Endothelial cell of umbilical vein (primary cell): ENCODE measurements at regions not wholly inside any gene's neighbourhood (a gene's known extent, or its start where the extent isn't known, plus 50 kb on each side); places are given as distances from the start of the nearest gene placed in this dataset.

ENCODE experiments used
- BruUV-seq: library from RNA; stranded (reverse); fragments of 400-500 nt; replicated peaks from 2 replicates; lab custom pipeline; 2021; lab: Mats Ljungman, UMichigan
- CTCF ChIA-PET: fragments of 300-600, 350-600 bp; sonication (Branson Sonifier 250); formaldehyde crosslinking; loops from one replicate; lab custom pipeline; 2021; ENCODE audit warnings: antibody characterized with exemption, inconsistent platforms; lab: Charles Lee
- POLR2A ChIA-PET: fragments of 300-600, 350-600 bp; sonication (Branson Sonifier 250); formaldehyde crosslinking; loops from one replicate; lab custom pipeline; 2021; ENCODE audit warnings: antibody characterized with exemption, inconsistent platforms; lab: Charles Lee
- DNase-seq: peaks from one replicate; pipeline ENCODE4 v3.0.0-alpha.2; 2011; ENCODE audit warnings: low read depth, low spot score
- FAIRE-seq: peaks from 2 replicates; lab custom pipeline; 2011; peaks lifted over from hg19 to GRCh38; lab: Jason Lieb, UNC
- H2AFZ ChIP-seq: 2 replicates; pipeline ENCODE4 v1.6.0; 2012; ENCODE audit warnings: low read depth, low read length, control low read depth, inconsistent platforms
- H3K27ac ChIP-seq: 2 replicates; pipeline ENCODE4 v1.5.1; 2011; ENCODE audit warnings: low read depth, mild to moderate bottlenecking, control low read depth, low read length, moderate library complexity; ENCODE audit not compliant: insufficient read depth
- H3K27me3 ChIP-seq, 2 experiments: 2 replicates each; pipeline versions ENCODE4 v1.6.0 to v1.6.1; 2011; ENCODE audit warnings: low read length in 2 of 2, mixed read lengths in 1 of 2; ENCODE audit not compliant: control insufficient read depth in 2 of 2, insufficient read depth in 2 of 2
- H3K36me3 ChIP-seq, 2 experiments: 2 replicates in 1 of 2; 3 replicates in 1 of 2; pipeline ENCODE4 v1.5.1; 2011; ENCODE audit warnings: low read length in 2 of 2, mild to moderate bottlenecking in 1 of 2, moderate library complexity in 1 of 2; ENCODE audit not compliant: control insufficient read depth in 2 of 2, insufficient read depth in 2 of 2; ENCODE audit errors: extremely low read depth in 1 of 2
- H3K4me1 ChIP-seq: 3 replicates; pipeline ENCODE4 v1.5.1; 2011; ENCODE audit warnings: mild to moderate bottlenecking, low read length; ENCODE audit not compliant: control insufficient read depth, insufficient read depth; ENCODE audit errors: extremely low read depth
- H3K4me2 ChIP-seq: 2 replicates; pipeline ENCODE4 v1.6.1; 2011; ENCODE audit warnings: low read length, control low read depth, mixed read lengths; ENCODE audit not compliant: insufficient read depth
- H3K4me3 ChIP-seq, 3 experiments: fragments of 200-600 bp in 1 of 3; sonication (generic), shearing (Covaris generic) in 1 of 3; replicated peaks in 1 of 3; 2 replicates each; pipeline ENCODE4 v1.5.1; 2011 to 2016; ENCODE audit warnings: control low read depth in 3 of 3, low read length in 3 of 3, mild to moderate bottlenecking in 2 of 3, inconsistent platforms in 1 of 3, low read depth in 1 of 3, moderate library complexity in 1 of 3; ENCODE audit not compliant: insufficient read depth in 1 of 3
- H3K79me2 ChIP-seq: 2 replicates; pipeline ENCODE4 v1.6.0; 2012; ENCODE audit warnings: low read length, inconsistent platforms; ENCODE audit not compliant: control insufficient read depth, insufficient read depth
- H3K9ac ChIP-seq: replicated peaks from 2 replicates; pipeline ENCODE3; 2011; ENCODE audit warnings: low read length, control low read depth; ENCODE audit not compliant: insufficient read depth; ENCODE audit errors: extremely low read depth
- H3K9me1 ChIP-seq: replicated peaks from 3 replicates; pipeline ENCODE4 v1.6.0; 2011; ENCODE audit warnings: mild to moderate bottlenecking, low read length; ENCODE audit not compliant: control insufficient read depth, insufficient read depth; ENCODE audit errors: extremely low read depth
- H3K9me3 ChIP-seq: replicated peaks from 2 replicates; pipeline ENCODE4 v1.5.1; 2012; ENCODE audit warnings: low read length, inconsistent platforms; ENCODE audit not compliant: control insufficient read depth, insufficient read depth
- H4K20me1 ChIP-seq: replicated peaks from 2 replicates; pipeline ENCODE3; 2011; ENCODE audit warnings: mild to moderate bottlenecking, low read length; ENCODE audit not compliant: control insufficient read depth, insufficient read depth; ENCODE audit errors: extremely low read depth
- EZH2 ChIP-seq: IDR thresholded peaks from 2 replicates; pipeline ENCODE4 v1.6.1; 2012; ENCODE audit warnings: borderline replicate concordance, low read depth, mild to moderate bottlenecking, moderate library complexity, low read length, inconsistent platforms; ENCODE audit not compliant: severe bottlenecking
- FOS ChIP-seq: IDR thresholded peaks from 2 replicates; pipeline ENCODE4 v1.6.1; 2011; ENCODE audit warnings: mild to moderate bottlenecking, low read length, moderate library complexity, borderline replicate concordance; ENCODE audit not compliant: insufficient read depth
- GATA2 ChIP-seq: IDR thresholded peaks from 2 replicates; pipeline ENCODE4 v1.7.0; 2011; ENCODE audit warnings: low read depth, mild to moderate bottlenecking, moderate library complexity, mixed read lengths, low read length; ENCODE audit not compliant: insufficient read length, insufficient read depth
- JUN ChIP-seq: IDR thresholded peaks from 2 replicates; pipeline ENCODE4 v1.6.1; 2011; ENCODE audit warnings: borderline replicate concordance, low read depth; ENCODE audit not compliant: insufficient read length, insufficient read depth
- MYC ChIP-seq: IDR thresholded peaks from one replicate; pipeline ENCODE4 v1.6.1; 2011; ENCODE audit warnings: mild to moderate bottlenecking, low read depth, low read length
- POLR2A ChIP-seq: IDR thresholded peaks from 2 replicates; pipeline ENCODE4 v1.6.1; 2012; ENCODE audit warnings: low read depth, mild to moderate bottlenecking, control low read depth, low read length
- POLR2AphosphoS5 ChIP-seq: IDR thresholded peaks from 2 replicates; pipeline ENCODE4 v1.6.1; 2012; ENCODE audit warnings: low read depth, mild to moderate bottlenecking, control low read depth, low read length, moderate library complexity; ENCODE audit not compliant: insufficient read depth
- dilution Hi-C: fragments of 300-500 bp; cut with MboI; formaldehyde crosslinking; loops from one replicate; pipeline ENCODE4 v1.15.0; 2019; ENCODE audit warnings: low sequenced_read_pairs; ENCODE audit not compliant: extremely low pct_ligation_motif_present
- intact Hi-C: fragments of 100-400 bp; cut with micrococcal nuclease; formaldehyde crosslinking; loops from one replicate; pipeline ENCODE4 v1.10.0; 2022
- TF ChIP-seq, protein P1 (sequence below), 2 donors: IDR thresholded peaks; 1 replicate in 1 of 2; 2 replicates in 1 of 2; pipeline ENCODE4 v1.5.1; 2011; ENCODE audit warnings: low read length in 2 of 2, mild to moderate bottlenecking in 2 of 2, moderate library complexity in 2 of 2, control low read depth in 1 of 2, inconsistent platforms in 1 of 2, low read depth in 1 of 2; ENCODE audit not compliant: insufficient read depth in 1 of 2; ENCODE audit errors: extremely low read depth in 1 of 2
- TF ChIP-seq, protein P2 (sequence below): IDR thresholded peaks from 2 replicates; pipeline ENCODE4 v1.6.1; 2011; ENCODE audit not compliant: insufficient read depth, insufficient read length

DNA sequence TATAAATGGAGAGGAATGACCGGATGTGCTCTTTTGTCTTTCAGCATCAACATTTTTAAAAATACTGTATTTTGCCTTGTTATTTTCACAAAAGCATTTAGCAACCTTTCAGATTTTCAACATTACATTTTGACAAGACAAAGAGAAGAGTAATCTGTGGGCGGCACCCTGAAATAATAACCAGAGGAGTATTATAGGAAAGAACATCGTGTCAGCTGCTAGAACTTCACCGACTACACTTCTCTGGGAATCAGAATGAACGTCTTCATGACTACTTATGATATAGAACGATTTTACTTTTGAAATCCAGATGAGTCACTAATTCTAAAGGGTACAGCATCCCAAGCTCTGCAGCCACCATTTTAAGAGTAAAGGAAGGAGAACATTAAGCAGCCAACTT lies 531.5 kb upstream of the FRG1 start:
- Histone ChIP-seq H3K79me2 (no peaks in the 10 kb centered on the region), H3K4me2 (no peak overlapping the region), H3K27me3 (no peaks in the 10 kb centered on the region), H4K20me1 (no peaks in the 10 kb centered on the region), H3K9ac (no peak overlapping the region), H3K36me3 (no peaks in the 10 kb centered on the region), H3K4me3 (no peak overlapping the region), H3K9me3 (peaks cover 1% of the 10 kb centered on the region), H3K27ac (no peak overlapping the region), H3K9me1 (no peaks in the 10 kb centered on the region), H3K4me1 (no peaks in the 10 kb centered on the region), H2AFZ (no peak overlapping the region)
- TF ChIP-seq, protein P1, sequence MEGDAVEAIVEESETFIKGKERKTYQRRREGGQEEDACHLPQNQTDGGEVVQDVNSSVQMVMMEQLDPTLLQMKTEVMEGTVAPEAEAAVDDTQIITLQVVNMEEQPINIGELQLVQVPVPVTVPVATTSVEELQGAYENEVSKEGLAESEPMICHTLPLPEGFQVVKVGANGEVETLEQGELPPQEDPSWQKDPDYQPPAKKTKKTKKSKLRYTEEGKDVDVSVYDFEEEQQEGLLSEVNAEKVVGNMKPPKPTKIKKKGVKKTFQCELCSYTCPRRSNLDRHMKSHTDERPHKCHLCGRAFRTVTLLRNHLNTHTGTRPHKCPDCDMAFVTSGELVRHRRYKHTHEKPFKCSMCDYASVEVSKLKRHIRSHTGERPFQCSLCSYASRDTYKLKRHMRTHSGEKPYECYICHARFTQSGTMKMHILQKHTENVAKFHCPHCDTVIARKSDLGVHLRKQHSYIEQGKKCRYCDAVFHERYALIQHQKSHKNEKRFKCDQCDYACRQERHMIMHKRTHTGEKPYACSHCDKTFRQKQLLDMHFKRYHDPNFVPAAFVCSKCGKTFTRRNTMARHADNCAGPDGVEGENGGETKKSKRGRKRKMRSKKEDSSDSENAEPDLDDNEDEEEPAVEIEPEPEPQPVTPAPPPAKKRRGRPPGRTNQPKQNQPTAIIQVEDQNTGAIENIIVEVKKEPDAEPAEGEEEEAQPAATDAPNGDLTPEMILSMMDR (IDR thresholded peaks at IDR 0.05; ENCODE audit: extremely low read depth in 1 of 2, insufficient read depth in 1 of 2, low read depth in 1 of 2, low read length in 2 of 2), result no peak
- TF ChIP-seq GATA2, result no peak
- no peak for TF ChIP-seq EZH2
- no peak for TF ChIP-seq FOS
- no peak for TF ChIP-seq MYC
- TF ChIP-seq, protein P2, sequence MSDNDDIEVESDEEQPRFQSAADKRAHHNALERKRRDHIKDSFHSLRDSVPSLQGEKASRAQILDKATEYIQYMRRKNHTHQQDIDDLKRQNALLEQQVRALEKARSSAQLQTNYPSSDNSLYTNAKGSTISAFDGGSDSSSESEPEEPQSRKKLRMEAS, result no peak
- TF ChIP-seq POLR2A, result no peak
- TF ChIP-seq POLR2AphosphoS5, result no peak
- TF ChIP-seq JUN, result no peak
- ChIA-PET CTCF (no interaction called here), POLR2A (no interaction called here)
- intact Hi-C loops, result no loop called here
- DNase-seq, result no peak
- no TSS peak for BruUV-seq
- dilution Hi-C loops, result no loop called here
- FAIRE-seq, result no peak
